NCI-H2171 (cell line): ENCODE measurements at regions not wholly inside any gene's neighbourhood (a gene's known extent, or its start where the extent isn't known, plus 50 kb on each side); places are given as distances from the start of the nearest gene placed in this dataset.
A peak's percentile ranks its signal among the peaks of the same experiment; 100 is the strongest.

ENCODE experiments used
- DNase-seq: peaks from one replicate; lab custom pipeline; 2025; lab: John Stamatoyannopoulos, UW

DNA sequence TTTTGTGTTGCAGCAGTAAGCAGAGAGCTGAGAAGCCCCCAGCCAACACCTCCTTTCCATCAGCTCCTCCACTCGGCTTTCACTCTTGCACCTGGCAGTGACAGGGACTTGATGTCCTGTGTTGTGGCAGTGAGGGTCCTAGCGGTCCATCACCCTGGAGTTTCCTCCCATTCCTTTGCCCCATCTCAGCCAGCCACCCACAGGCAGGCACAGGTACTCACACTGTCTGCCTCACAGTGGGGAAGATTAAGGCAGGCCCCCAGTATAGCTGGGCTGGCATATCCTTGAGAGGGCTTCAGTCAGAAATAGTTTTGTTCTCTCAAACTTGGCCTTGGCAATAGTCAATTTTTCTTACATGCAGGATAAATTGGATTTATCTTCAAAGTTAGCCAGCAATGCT is 362.7 kb downstream of the GADD45G start:
- no peak for DNase-seq

DNA sequence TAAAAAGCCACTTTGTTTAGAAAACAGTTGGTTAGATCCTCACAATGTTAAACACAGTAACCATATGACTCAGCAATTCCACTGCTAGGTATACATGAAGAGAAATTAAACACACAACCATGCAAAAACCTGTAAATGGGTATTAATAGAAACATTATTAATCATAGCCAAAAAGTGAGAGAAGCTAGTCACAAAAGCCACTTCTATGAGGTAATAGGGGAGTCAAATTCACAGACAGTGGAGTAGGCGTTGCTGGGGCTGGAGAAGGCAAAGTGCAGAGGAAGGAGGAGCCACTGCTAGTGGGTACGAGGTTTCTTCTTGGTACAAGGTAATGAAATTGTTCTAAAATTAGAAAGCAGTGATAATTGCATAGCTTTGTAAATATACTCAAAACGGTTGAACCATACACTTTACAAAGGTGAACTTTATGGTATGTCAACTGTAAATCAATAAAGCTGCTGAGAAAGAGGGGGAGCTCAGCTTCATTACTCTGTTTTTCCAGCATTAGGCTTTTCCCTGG is 364.4 kb downstream of the GADD45G start:
- DNase-seq, result no peak

DNA sequence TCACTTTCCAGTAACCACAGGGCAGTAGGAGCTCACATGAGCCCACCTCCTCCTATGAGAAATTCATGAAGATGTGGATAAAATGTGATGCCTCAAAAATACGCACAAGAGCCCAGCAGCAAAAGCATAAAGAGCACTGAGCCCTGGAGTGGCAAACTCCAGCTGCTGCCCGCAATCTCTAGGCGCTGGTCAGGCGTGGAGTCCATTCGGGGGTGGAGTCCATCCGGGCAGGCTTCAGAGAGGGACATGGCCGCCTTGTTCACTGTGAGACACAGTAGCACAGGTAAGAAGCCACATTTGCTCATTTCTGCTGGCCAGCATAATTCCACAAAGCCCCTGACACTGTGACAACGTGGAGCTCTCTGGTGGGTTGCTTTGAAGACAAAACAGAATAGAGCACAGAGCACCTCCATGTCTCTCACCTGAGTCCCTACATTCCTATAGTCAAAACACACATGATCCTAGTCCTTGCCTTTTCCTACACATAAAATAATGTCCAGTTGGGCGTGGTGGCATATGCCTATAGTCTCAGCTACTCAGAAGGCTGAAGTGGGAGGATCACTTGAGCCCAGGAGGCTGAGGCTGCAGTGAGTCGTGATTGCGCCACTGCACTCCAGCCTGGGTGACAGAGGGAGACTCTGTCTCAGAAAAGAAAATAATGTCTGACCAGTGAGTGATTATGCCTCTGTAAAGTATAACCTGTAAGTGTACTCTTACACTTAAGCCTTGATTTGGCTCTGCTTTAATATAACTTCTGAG is 365.2 kb downstream of the GADD45G start:
- DNase-seq, result no peak

DNA sequence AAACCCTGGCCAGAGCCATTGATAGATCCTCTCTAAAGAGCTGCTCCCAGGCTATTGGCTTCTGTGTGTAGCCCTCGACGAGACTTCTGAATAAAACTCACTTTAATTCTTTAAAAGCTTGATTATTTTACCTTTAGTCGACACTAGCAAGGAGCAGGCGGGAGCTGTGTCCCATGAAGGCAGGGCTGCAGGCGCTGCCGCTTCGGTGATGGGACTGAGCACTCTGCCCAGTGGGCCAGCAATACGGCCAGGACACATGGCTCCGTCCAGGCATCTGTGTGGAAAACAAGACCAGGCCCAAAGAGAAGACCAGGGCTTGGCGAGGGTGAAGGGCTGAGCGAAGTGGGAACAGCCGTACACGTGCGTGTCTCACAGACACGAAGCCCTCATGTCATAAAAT is 365.9 kb downstream of the GADD45G start:
- no peak for DNase-seq

DNA sequence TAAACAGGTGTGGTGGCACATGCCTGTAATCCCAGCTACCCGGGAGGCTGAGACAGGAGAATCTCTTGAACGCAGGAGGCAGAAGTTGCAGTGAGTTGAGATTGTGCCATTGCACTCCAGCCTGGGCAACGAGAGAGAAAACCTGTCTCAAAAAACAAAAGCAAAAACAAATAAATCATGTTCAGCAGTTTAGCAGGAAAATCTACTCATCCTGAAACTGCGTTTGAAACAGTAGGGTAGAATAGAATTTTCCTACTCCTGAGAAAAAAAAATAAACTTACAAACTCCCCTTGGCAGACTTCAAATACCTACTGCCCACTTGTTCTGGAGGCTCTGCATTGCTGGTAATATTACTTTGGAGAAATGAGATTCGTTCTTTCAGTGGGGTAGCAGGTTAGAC is 367.7 kb downstream of the GADD45G start:
- no peak for DNase-seq

DNA sequence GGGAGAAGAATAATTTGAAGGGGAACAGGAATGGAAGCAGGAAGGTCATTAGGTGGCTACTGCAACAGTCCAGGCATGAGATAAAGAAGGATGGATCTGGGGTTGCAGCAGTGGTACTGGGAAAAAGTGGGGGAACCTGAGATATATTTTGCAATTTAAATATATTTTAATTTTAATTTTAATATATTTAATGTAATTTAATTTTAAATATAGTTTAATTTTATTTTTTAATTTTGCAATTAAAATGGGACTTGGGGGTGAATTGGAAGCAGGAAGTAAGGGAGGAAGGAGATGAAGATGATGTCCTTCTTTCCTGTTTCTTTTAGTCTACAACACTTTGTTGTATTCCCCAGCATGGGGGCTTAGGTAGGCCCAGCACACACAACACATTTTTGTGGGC is 369.8 kb downstream of the GADD45G start:
- DNase-seq, result no peak

DNA sequence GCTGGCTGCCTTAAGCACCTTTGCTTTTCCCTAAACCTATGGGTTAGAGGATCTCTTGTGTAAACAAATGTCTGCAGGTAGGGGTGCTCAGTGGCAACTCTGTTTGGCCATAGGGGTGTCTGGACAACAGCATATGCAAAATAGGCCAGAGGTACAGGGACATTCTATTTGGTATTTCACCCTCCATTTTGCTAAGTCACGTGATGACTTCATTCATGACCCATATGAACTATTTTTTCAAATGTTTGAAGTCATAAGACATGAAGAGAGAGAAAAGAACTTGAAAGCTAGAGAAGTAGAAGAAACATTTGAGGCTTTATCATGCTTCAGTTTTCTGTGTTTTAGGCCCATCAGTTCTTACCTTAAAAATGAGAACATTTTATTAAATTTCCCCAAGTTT is 370.2 kb downstream of the GADD45G start:
- no peak for DNase-seq

DNA sequence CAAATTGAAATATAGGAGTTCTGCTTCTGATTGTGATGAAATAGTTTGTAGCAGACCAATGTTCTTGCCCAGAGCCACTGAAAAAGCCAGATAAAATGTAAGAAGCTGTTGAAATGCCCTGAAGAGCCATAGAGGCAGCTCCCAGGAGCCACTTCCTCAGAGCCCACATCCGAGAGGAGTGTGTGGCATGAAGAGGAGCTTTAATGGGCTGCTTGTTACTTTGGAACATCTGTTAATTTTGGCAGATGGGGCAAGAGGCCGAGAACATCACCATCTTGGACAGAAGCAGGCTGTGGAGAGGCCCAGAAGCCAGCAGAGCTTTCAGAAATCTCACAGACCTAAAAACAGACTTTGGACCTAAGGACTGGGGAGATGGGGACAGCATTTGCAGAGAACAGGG is 370.8 kb downstream of the GADD45G start:
- no peak for DNase-seq

DNA sequence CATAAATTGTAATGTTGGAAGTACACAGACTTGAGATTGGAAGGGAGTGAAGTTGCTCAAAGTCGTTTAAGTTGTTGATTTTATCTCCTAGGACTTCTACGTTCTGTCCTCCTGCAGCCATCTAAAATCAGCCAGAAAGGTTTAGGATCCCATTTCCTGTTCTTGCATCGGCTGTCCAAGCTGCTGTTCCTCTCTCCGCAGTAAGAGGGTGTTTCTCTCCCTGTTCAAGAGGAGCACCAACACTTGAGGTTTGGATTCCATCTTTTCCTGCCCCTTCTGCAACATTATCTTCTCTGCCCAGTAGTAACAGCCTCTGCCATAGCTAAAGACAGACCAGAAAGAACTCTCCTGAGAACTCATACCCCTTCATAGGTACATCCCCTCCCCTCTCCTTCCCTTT is 373.4 kb downstream of the GADD45G start:
- DNase-seq, result no peak

DNA sequence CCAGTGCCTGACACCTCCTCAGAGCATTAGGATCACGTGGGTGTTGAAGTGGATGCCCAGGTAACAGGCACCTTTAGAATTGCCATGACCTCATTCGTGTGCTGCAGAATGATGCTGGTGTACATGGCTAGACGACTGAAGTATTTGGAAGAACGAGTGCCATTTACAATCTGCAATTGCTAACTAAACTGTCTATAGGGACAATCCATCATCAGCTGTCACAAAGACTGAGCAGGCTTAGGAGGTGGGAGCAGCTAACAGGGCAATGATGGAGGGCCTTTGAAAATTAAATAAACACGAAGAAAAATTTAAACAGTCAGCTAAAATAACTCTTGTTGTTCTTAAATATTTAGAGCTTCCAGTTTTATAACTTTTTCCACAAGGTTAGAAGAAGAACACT is 375.8 kb downstream of the GADD45G start:
- no peak for DNase-seq

DNA sequence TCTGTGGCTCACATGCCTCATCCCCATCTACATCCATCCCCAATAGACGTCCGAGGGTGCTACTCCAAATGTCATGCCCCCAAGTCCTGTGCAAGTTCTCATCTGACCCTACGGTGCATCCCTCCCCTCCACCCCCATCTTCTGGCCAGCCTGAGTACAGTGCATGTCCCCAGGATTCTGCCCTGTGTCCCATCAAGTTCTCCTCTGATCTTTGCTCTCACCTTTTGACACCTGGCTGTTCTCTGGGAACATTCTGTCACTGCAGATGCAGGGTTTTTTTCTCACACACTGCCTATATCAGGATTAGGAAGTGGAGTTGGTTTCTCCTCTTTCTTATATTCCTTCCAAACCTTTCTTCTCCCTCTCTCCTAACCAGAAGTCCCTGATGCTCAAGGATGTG is 377.2 kb downstream of the GADD45G start:
- no peak for DNase-seq

DNA sequence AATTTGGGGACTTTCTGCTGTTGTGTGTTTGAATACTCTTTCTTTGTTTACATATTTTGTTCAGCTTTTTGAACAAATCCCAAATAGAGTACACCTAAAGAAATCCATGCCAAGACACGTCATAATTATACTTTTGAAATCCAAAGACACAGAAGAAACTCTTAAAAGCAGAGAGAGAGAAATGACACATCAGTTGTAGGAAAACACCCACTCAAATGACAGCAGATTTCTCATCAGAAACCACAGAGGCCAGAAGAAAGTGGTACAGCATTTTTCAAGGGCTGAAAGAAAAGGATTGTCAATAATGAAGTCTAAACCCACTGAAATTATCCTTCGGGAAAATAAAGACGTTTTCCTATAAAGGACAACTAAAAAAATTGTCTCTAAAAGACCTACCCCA is 378.6 kb downstream of the GADD45G start:
- DNase-seq, result no peak

DNA sequence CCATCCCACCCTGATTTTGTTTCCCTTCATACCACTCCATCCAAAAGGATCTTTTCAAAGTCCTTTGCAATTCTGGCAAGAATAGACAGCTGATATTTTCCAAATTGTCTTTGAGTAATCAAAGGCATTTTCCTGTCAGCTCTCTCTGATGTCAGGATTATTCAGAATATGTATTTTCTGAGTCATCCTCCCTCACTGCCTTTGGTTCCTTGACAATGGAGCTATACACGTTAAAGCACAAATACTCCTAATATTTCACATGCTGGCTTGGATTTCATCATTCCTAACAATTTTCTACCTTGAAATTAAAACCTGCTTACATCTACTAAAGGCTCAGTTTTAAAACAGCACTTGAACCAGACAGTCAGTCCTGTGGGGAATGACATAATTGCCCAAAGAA is 379.4 kb downstream of the GADD45G start:
- no peak for DNase-seq

DNA sequence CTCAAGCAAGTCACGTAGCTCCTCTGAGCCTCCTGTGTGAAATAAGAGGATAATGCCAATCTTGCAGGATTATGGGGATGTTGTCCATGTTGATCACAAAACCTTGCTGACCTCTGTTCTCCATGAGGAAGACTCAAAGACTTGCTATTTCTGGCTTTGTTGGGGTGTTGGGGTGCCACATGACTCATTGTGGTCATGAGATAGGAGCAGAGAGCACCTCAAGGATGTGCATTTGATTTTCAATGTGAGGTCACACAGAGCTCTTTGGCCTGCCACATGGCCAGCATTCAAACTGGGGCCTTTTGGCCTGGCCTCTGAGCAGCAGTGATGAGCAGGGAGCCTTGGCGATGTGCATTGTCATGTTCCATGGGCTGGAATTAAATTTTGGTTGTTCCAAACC is 380.3 kb downstream of the GADD45G start:
- DNase-seq, result no peak

DNA sequence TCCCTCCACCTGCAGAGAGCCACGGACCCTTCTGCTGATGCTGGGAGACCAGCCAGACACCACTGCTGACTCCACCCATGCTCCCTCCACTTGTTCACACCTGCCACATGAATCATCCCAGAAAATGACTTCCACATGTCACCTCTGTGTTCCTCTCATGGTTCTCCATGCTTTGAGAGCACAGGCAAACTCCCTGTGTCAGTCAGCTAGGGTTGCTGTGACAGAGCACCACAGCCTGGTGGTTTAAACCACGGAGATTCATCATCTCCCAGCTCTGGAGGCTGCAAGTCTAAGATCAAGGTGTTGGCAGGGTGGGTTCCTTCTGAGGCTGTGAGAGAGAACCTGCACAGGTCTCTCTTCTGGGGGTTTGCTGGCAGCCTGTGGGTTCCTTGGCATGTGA is 381.4 kb downstream of the GADD45G start:
- DNase-seq, result no peak

DNA sequence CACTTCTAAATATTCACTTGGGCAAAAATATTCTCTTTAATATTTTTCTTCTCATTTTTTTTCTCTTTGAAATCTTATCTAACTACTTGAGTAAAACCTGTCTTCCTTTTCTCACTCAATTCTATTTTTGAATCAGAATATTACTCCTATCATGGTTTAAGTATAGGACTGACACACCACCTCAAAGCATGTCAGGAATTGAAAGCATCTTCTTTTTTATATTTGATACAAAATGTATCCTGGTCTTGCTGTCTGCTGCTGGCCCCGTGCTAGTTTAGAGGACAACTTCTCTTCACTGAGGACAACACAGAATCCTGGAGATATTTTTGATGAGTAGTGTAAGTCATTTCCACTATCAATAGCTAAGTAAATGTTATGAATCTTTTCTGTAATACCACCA is 383.6 kb downstream of the GADD45G start:
- no peak for DNase-seq

DNA sequence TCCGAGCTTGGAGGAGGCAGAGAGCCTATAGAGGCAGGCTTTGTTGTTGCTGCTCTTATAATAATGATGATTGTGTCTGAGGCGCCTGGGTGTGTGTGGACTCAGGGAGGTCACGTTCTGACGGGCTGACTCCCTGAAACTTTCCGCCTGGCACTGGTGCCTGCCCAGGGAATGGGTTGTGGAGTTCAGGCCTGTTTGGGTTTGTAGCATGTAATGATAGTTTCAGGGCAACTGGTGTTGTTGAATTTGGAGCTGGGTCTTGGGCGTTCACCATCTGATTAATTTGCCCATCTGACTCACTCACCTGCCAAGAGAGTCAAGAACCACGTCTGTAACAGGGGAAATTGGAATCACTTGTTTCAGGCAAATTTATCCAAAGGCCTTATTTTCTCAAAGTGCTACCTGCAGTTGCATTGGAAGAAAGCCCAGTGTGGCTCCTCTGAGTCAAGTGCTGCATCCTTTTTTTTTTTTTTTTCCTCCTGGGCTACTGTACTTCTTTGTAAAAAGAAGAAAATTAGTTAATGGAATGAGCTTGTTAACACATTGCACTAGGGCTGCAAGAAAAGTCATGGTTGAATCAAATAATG is 386.5 kb downstream of the GADD45G start:
- DNase-seq, result peak; percentile 25

DNA sequence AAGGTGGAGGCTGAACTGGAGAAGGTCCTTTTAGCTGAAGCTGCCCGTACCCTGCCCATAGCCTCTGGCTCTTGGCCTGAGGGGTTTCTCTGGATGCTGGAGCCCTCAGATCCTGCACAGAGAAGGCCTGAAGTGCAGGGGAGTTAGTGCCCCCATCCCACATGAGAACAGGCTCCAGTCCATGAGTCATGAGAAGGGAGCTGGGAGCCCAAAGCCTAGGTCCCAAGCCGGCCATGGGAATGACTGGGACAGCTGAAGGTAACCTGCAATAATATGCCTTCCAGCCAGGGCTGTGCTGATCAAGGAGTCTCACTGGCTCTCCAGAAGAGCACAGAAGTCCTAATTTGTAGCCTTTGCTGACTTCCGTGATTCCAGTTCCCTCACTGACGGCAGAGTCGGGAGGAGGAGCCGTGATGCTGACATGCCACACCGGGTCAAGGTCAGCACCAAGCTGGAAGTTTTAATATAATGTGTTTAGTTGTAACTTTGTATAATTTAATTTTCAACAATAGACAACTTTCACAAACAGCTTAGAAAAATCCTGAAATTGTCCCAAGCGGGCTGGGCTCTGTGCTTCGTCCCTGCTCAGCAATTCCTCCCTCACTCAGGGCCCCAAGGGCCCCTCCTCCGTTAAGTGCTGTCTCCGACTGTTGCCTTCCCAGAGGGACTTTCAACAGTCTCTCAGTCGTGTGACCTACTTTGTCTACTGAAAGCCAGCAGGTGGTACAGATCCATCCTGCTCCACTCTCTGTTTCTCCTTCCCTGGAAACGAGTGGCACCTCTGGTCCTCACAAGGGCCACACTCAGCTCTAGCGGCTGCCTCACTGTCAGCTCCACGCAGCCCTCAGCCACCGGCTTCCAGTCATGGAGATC is 387.8 kb downstream of the GADD45G start:
- DNase-seq, result no peak

DNA sequence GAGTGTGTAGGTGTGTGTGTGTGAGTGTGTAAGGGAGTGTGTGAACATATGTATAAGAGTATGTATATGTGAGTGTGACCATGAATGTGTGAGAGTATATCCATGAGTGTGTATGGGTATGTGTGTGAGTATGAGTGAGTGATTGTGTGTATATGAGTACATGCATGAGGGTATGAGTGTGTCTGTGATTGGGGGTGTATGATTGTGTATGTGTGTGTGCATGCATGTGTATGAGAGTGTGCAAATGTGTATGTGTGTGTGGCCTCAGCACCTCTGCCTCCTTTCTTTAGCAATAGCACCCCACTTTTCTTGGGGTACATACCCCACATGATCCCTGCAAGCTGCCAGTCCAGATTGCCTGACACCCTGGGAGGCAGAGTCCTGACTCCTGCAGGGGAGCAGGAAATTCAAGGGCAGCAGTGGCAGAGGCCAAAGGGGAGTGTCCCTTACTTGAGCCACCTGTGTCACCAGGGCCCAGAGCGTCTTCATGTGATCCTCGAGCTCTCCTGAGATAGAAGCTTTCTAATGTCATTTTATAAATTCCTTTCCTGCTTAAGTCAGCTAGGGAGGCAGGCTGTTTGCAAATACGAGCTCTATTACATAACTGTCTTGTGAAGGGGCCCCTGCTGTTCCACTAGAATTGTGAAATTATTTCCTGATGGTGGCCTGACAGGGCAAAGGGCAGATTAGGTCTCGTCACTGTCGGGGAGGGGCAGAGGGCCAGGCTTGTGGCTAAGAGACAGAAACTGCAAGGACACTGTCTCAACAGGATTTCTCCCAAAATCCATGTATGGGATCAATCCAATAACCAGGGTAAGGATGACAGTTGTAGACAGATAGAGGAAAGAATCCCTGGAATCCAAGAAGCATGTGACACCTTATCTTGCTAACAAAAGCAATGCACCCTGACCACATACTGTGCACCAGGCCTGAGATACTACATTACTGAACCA is 389.1 kb downstream of the GADD45G start:
- DNase-seq, result no peak

DNA sequence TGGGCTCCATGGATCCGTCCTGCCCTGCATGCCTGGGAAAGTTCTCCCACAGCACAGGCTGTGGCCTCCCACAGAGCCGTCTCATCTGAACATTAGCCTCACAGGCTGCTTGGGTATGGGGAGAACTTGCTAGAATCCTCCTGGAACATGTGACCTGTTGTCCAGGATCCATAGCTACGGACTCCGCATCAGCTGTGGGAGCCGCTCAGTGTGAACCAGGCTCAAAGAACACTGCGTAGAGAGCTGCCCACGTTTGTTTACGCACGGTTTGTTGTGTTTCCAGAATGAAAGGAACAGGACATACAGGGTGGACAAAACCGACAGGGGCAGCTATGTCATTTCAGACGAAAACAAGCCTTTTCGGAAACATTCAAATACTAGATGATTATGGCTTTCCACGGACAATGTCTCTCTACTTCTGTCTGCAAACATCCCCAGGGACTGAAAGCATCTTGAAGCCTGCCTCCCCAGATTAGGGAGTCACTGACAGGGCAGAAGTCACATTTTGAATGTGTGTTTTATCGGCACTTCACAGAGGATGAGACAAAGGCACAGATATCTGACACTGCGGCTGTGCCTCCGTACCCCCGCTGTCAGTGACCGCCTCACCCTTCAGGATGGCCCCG is 390.3 kb downstream of the GADD45G start:
- no peak for DNase-seq

DNA sequence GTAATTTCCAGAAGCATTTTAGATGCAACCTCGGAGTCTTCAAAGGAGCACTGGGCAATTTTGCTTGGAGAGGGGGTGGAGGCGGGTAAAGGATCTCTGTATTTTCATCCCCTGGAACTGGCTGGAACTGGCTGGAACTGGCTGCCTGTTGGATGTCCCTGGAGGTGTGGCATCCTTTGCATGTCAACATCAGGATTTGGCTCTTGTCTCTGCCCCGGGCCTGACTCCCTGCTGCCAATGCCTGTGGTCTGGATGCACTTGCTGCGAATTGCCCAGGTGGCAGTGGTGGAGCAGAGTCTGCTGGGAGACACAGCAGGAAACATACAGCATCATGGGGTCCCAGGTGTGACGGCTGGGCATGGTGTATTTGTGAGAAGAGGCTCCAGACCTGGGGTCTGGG is 391.3 kb downstream of the GADD45G start:
- DNase-seq, result no peak
